Upper lobe of left lung (tissue), 4 donors: ENCODE measurements at regions not wholly inside any gene's neighbourhood (a gene's known extent, or its start where the extent isn't known, plus 50 kb on each side); places are given as distances from the start of the nearest gene placed in this dataset.

Experiments used
- EP300 ChIP-seq, 4 donors: sonication (generic); formaldehyde crosslinking; IDR thresholded peaks; one replicate each; pipeline ENCODE4 v1.5.1; 2017; ENCODE audit warnings: antibody characterized with exemption in 4 of 4, control low read depth in 2 of 4
- POLR2A ChIP-seq, 4 donors: fragments of 450-650 bp; IDR thresholded peaks; one replicate each; pipeline ENCODE4 v1.5.1; 2016 to 2017; ENCODE audit warnings: antibody characterized with exemption in 4 of 4, mild to moderate bottlenecking in 2 of 4
- POLR2AphosphoS5 ChIP-seq, 2 donors: sonication (generic); formaldehyde crosslinking; IDR thresholded peaks; one replicate each; pipeline ENCODE4 v1.5.1; 2017; ENCODE audit warnings: antibody characterized with exemption in 2 of 2
- TF ChIP-seq, protein P1 (sequence below), 6 experiments: fragments of 450-650 bp in 4 of 6; fragments of 200-600 bp in 2 of 6; sonication (generic) in 2 of 6; IDR thresholded peaks; one replicate each; pipeline ENCODE4 v1.5.1; 2016 to 2019; ENCODE audit warnings: antibody characterized with exemption in 6 of 6

DNA sequence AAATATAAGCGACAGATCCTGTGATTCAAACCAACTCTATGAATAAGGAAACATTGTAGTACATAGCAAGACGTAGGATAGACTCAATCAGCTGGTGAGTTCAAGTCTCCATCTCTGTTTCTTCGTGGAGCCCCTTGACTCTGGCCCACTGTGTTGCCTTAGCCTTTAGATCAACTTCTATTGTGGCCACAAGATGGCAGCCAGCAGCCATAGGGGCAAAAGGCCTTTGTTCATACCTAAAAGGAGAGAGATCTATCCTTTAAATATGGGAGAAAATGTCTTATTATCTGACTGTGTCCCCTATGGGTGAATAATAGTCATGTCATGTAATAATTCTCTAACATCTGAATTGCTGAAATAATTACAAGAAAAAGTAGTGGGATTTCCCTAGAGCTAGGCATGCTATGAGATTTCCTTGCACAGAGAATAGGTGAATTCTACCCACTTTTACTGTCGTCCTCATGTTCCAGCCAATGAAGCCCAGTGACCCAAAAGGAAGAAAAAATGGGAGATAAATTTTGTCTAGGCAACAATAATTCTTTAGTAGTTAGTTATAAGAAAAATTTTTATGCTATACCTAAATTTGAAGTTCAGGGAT, 129.4 kb downstream of the PCDH20 start:
- TF ChIP-seq, protein P1, sequence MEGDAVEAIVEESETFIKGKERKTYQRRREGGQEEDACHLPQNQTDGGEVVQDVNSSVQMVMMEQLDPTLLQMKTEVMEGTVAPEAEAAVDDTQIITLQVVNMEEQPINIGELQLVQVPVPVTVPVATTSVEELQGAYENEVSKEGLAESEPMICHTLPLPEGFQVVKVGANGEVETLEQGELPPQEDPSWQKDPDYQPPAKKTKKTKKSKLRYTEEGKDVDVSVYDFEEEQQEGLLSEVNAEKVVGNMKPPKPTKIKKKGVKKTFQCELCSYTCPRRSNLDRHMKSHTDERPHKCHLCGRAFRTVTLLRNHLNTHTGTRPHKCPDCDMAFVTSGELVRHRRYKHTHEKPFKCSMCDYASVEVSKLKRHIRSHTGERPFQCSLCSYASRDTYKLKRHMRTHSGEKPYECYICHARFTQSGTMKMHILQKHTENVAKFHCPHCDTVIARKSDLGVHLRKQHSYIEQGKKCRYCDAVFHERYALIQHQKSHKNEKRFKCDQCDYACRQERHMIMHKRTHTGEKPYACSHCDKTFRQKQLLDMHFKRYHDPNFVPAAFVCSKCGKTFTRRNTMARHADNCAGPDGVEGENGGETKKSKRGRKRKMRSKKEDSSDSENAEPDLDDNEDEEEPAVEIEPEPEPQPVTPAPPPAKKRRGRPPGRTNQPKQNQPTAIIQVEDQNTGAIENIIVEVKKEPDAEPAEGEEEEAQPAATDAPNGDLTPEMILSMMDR (IDR thresholded peaks at IDR 0.05): no peak
- TF ChIP-seq POLR2A (IDR thresholded peaks at IDR 0.05) (no peak), POLR2AphosphoS5 (IDR thresholded peaks at IDR 0.05) (no peak), EP300 (IDR thresholded peaks at IDR 0.05) (no peak)
